ENCODE measurements at regions not wholly inside any gene's neighbourhood (a gene's known extent, or its start where the extent isn't known, plus 50 kb on each side); places are given as distances from the start of the nearest gene placed in this dataset.
"Not testable (repeated sequence)": the region's sequence is repeated elsewhere in the genome, so short reads cannot be mapped to it uniquely, and the experiment has no call there.

- no peak for DNase-seq
Observed at GRCh38 chr18:30819619-30820018, 222.9 kb downstream of the DSC3 start.

DNA sequence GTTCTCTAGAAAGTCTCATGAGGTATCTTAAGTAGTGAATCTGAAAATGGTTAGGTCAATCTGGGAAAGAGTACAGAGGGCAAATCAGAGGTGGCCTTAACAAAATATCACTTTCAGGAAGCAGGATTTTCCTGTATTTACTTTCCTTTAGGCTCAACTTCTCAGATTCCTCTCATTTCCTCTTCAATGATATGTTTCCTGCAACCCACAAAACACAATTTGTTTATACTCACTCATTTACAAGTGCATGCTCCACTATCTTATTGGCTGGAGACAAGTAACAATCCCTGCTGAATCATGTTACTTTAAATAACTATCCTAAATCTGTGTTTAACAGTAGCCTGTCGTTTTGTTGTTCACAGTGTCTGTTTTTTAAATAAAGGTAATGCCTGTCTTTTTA lies 228.1 kb downstream of the DSC3 start:
- no peak for DNase-seq

- no peak for DNase-seq
Observed at GRCh38 chr18:30811580-30811979, 231.0 kb downstream of the DSC3 start.

DNA sequence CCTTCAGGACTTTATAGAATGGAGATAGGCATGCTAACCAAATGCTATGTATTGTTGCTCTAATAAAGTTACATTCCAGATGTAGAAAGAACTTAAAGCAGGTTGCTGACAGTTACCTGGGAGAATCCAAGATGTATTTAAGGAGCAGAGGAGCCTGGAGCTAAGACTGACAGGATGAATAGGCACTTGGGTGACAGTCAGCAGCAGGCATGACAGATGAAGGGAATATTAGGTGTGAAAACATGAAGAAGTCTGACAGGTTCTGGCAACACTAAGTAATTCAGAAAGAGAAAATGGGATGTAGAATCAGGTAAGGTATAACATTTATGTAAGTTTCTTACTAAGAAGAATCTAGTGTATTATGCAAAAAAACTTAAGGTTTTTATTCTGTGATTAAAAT lies 232.0 kb downstream of the DSC3 start:
- no peak for DNase-seq

DNA sequence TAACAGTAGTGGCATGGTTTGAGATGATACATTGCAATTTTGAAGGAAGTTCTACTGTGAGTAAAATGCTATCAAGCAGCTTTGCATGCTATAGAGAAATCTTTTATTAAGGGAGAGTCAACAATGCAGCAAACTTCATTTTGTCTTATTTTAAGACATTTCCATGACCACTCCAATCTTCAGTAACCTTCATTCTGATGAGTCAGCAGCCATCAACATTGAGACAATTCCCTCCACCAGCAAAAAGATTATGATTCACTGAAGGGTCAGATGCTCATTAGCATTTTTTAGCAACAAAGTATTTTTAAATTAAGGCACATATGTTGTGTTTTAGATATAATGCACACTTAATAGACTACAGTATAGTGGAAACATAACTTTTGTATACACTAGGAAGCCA lies 235.7 kb downstream of the DSC3 start:
- DNase-seq = no peak

GRCh38 chr18:30800800-30801199 lies 241.7 kb downstream of the DSC3 start:
- no peak for DNase-seq

DNA sequence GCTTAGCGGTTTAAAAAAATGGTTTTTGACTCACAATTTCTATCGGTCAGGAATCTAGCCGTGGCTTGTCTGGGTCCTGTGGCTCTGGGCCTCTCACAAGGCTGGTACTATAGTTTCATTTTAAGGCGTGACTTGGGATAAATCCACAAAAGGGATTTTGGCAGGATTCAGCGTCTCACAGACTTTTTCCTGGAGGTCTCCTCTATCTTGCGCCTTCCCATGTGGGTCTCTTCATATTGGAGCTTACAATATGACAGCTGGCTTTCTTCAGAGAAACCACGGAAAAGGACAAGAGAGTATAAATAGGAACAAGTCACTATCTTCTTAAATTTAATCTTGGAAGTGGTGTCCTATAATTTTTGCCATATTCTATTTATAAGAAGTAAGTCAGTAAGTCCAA lies 250.5 kb downstream of the DSC3 start:
- no peak for DNase-seq

DNA sequence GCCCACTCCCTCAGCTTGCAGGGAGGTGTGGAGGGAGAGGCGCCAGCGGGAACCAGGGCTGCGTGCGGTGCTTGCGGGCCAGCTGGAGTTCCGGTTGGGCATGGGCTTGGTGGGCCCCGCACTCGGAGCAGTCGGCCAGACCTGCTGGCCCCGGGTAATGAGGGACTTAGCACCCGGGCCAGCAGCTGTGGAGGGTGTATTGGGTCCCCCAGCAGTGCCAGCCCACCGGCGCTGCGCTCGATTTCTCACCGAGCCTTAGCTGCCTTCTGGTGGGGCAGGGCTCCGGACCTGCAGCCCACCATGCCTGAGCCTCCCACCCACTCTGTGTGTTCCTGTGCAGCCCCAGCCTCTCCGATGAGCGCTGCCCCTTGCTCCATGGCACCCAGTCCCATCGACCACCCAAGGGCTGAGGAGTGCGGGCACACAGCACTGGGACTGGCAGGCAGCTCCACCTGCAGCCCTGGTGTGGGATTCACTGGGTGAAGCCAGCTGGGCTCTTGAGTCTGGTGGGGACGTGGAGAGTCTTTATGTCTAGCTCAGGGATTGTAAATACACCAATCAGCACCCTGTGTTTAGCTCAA lies 254.0 kb downstream of the DSC3 start:
- not testable (repeated sequence) for DNase-seq

GRCh38 chr18:30787410-30787809 lies 255.1 kb downstream of the DSC3 start:
- no peak for DNase-seq

DNA sequence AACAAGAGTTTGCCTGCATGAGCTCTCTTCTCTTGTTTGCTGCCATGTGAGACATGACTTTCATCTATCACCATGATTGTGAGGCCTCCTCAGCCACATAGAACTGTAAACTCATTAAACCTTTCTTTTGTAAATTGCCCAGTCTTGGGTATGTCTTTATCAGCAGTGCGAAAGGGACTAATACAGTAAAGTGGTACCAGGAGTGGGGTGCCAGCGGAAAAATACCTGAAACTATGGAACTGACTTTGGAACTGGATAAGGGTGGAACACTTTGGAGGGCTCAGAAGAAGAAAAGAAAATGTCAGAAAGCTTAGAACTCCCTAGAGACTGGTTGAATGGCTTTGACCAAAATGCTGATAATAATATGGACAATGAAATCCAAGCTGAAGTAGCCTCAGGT lies 260.9 kb downstream of the DSC3 start:
- DNase-seq = no peak

DNA sequence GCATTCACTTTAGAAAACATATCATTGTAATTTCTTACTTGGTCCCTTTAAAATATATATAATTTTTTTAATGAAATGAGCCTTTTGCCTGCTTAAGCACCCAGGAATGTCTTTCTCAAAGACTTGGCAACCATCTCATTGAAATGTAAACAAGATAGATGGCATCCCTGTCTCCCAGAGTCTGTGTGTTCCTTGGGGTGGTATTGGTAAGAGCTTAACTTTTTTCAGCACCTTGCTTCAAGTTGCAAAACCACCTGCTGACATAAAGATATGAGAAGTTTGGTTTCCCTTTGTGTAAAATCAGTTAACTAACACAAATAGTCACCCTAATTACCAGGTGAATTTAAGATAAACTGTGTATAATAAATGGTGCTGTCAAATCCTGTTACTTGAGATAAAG lies 266.9 kb downstream of the DSC3 start:
- no peak for DNase-seq

DNA sequence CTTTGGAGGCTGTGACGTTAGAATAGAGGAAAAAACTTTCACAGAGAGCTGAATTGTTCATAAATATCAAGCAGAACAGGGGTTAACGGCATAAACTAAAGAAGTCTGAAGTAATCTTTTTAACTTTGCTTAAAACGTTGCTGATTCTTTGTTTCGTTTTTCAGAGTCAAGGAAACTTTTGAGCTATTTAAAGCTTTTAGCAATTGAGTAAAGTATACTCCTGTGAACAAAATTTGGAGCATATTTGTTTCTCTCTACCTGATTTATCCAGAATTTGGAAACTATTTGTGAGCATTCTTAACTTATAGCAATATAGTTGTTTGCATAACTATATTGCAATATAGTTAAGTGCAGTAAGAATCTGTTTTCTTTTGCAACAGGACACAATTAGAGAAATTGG lies 270.4 kb downstream of the DSC3 start:
- not testable (repeated sequence) for DNase-seq

DNA sequence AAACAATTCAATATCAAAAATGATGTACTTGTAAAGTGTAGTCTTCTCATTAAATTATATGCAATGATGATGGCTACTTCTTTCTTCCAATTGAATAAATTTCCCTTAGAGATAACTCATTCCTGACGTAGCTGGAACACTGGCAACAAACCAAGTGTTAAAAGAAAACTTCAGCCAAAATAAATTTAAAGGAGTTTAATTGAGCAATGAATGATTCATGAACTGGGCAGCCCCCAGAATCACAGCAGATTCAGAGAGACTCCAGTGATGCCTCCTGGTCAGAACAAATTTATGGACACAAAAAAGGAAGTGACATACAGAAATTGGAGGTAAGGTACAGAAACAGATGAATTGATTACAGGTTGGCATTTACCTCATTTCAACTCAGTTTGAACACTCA lies 276.5 kb downstream of the DSC3 start:
- no peak for DNase-seq

DNA sequence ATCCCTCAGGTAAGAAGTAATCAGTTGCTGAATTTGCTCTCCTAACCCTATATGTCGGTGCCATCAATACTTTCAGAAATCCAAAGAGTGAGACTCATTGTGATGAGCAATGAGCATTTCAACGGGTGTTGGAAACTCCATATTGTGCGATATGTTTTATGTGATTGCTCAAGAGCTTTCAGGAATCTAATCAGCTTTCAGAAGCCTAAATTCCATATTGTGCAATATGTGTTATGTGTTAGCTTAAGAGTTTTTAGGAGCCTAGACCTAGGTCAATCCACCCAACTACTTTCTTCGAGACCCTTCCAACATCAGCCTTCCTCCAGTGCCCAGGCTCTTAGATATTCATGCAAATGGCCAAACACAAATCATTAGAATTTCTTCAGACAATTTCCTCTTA lies 277.3 kb downstream of the DSC3 start:
- DNase-seq = no peak

- DNase-seq = no peak
Observed at GRCh38 chr18:30763902-30764350, 278.6 kb downstream of the DSC3 start.

DNA sequence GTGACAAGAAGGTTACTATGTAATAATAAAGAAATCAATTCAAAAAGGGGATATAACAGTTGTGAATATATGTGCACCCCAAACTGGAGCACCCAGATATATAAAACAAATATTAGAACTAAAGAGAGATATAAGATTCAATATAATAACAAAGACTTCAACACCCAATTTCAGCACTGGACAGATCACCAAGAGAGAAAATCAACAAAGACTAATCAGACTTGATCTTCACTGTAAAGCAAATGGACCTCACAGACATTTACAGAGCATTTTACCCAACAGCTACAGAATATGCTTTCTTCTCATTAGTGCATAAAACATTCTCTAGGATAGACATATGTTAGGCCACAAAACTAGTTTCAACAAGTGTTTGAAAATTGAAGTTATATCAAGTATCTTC lies 287.7 kb downstream of the DSC3 start:
- no peak for DNase-seq

DNA sequence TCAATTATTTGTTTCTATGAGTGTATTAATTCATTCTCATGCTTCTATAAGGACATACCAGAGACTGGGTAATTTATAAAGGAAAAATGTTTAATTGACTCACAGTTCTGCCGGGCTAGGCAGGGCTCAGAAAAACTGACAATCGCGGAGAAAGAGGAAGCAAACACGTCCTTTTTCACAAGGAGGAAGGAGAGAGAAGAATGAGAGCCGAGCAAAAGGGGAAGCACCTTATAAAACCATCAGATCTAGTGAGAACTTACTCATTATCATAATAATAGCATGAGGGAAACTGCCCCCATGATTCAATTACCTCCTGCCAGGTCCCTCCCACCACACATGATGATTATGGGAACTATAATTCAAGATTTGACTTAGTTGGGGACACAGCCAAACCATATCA lies 294.0 kb downstream of the DSC3 start:
- no peak for DNase-seq

GRCh38 chr18:30746224-30746623 lies 296.3 kb downstream of the DSC3 start:
- no peak for DNase-seq

GRCh38 chr18:30743033-30743432 lies 299.5 kb downstream of the DSC3 start:
- no peak for DNase-seq

GRCh38 chr18:30730915-30731314 lies 311.6 kb downstream of the DSC3 start:
- DNase-seq = no peak

DNA sequence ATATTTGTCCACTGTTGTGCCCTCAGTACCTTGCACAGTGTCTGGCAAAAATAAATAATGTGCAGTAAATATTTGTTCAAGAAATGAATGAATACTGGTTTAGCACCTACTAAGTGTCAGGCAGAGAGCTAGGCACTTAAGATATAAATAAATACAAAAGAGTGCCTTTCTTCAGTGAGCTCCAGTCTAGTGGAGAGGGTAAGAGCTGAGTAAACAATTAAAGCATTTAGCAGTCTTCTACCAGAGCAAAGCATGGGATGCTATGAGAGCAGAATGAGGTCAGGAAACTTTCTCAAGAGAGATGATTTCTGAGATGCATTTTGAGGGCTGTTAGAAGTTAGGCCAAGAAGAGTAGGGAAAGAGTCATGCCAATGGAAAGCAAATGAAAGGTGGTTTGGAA lies 314.7 kb downstream of the DSC3 start:
- no peak for DNase-seq

GRCh38 chr18:30713299-30713698 lies 329.2 kb downstream of the DSC3 start:
- no peak for DNase-seq

GRCh38 chr18:30712383-30712782 lies 330.2 kb downstream of the DSC3 start:
- no peak for DNase-seq

DNA sequence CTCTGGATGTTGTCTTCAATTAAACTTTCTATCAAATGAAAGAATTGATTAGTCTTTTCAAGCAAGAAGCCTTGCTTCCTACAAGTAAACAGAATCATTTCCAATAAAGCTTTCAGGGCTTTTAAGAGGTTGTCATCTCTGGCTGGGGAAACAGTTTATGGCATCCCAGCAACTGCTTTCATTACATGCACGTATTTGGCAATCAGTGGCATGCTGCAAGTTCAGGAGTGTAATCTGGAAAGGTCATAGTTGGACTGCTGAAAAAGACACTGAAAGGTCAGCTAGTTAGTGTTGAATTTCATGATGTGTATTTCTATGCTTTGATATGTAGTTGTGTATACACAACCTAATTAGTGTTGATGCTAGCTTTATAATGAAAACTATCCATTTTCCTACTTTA lies 332.9 kb downstream of the DSC3 start:
- DNase-seq = no peak

- no peak for DNase-seq
Observed at GRCh38 chr18:30705943-30706342, 336.6 kb downstream of the DSC3 start.

DNA sequence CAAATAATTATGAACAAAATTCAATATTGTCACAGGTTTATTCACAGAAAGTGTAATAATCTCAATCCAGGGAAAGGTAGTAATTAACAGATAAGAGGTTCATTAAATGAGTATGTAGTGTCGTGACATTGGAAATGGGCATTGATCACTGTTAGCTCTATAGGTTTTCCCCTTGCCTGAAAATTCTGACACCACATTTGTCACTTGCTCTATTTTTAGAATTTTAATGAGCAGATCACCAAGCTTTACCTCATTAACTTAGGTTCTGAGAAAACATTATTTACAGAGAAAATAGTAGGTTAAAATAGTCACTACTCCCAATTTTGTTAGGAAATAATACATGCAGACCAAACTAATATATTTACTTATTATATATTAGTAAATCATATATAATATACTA lies 344.0 kb downstream of the DSC3 start:
- DNase-seq = no peak
